Anterior cingulate cortex (tissue), 58 donors: ENCODE measurements at regions not wholly inside any gene's neighbourhood (a gene's known extent, or its start where the extent isn't known, plus 50 kb on each side); places are given as distances from the start of the nearest gene placed in this dataset.

ENCODE experiments used
- DNase-seq, 58 donors: peaks; one replicate each; lab custom pipeline; 2025; lab: John Stamatoyannopoulos, UW

DNA sequence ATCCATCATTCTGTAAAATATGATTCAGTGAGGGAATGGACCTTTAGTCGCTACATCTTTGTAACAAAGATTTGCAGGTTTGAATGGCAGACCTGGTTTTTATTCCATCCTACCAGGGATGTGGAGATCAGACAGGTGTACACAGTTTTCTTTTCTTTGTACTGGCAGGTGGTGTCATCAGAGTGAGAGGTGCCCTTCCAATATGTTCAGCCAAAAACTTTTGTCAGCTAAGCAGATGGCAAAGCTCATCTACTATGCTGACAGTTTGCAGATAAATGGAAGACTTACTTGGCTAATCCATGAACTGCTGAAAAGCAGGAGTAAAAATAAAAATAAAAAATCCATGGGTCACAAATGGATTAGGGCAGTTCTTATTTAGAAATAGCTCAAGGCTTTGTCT is 185.5 kb upstream of the DOK6 start:
- DNase-seq = no peak

DNA sequence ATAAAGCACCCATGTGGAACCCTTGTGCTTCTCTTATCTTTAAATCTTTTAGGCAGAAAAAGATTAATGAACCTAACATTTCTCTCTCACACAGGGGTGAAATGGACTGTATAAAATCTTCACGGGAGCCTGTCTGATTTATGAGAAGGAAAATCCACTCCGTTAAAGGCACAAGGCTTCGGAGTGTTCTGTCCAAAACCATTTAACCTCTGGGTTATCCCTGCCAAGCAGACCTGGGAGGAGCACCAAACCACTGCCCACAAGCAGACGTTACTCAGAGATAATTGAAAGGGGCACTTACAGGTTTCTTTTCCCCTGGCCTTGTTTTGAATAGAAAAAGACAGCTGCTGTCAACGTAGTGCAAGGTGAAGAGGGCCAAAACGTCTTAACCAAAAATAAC is 184.4 kb upstream of the DOK6 start:
- DNase-seq = no peak

DNA sequence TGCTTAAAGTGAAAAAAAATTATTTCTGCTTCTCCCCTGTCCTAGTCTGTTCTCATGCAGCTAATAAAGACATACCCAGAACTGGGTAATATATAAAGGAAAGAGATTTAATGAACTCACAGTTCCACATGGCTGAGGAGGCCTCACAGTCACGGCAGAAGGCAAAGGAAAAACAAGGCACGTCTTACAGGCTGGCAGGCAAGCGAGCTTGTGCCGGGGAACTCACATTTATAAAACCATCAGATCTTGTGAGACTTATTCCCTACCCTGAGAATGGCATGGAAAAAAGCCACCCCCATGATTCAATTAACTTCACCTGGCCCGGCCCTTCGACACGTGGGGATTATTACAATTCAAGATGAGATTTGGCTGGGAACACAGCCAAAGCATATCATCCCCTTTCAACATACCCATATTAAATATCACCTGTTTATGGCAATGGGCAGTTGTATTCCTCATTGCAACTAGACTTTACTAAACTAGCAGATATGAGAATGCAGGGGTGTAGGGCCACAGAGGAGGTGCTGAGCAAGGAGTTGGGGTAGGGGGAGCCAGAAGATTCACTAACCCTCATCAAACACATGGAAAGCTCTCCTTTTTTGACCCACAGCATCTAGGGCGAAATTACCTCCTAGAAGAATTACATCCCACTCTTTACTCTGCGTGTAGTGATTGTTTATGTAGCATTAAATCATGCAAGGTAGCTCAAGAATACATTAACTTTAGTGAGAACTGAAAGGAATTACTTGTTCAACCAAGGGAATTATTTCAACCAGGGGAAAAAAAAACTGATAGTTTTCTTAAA is 183.3 kb upstream of the DOK6 start:
- DNase-seq = no peak

DNA sequence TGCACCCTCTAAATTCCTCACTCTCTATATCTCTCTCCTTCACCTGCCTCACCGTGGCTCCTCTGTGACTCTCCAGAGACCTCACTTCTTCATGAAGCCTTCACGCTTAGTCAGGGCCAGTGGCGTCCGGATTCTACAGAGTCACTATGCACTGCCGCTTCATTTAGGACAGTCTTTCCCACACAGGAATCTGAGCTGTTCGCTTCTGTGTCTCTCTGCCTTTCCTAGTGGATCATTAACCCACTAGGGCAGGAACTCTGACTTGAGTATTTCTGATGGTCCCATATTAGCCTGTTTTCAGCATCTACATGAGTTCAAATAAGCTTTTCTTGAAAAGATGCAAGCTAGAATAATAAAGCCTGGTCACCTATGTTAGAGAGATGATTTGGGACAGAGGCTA is 180.2 kb upstream of the DOK6 start:
- DNase-seq = no peak

DNA sequence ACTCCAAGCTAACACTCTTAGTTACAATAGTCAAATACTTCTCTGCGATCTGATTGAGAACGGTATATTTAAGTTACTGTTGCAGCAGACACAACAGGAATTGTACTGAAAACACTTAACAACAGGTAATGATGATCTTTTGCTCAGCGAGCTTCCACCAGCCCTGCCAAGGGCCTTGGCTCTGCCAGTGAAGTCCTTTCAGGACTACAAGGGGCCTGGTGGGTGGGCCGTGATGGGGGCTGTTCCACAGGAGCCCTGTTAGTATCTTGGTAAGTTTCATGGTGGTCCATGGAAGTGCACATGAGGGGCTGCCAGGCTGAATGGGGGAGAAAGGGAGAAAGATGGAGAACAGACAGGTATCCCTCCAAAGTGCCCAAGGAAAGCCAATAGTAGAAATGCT is 178.6 kb upstream of the DOK6 start:
- no peak for DNase-seq

DNA sequence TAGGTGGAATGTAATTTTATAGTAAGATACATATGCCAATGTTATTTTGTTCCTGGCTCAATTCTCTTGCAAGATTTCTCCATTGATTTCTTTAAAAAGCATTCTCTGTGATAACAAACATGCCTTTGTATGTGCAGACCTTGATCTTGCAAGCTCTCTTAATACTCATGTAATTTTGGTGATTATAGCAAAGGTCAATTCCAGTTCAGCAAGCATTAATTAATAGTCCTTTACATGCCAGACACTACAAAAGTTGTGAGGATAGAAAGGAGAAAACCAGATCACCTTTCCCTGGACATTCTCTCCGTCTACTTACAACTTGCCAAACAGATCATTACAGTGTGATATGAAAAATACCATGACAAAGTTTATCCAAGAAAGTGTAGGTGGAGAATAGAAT is 173.7 kb upstream of the DOK6 start:
- no peak for DNase-seq

DNA sequence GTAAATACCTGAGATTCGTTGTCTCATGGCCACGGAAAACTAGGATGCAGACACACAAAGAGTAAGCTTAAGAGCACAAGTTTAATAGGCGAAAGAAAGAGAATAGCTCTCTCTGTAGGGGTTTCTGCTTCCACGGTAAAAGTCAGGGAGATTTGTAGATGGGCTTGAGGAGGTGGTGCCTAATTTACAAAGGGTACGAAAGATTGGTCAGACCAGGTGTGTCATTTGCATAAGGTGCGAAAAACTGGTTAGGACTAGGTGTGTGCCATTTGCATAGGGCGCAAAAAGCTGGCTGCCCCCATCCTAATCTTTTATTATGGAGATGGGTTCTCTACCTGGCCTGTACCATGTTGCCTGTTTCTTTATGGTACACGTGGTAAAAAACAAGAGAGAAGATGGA is 170.5 kb upstream of the DOK6 start:
- DNase-seq = no peak

DNA sequence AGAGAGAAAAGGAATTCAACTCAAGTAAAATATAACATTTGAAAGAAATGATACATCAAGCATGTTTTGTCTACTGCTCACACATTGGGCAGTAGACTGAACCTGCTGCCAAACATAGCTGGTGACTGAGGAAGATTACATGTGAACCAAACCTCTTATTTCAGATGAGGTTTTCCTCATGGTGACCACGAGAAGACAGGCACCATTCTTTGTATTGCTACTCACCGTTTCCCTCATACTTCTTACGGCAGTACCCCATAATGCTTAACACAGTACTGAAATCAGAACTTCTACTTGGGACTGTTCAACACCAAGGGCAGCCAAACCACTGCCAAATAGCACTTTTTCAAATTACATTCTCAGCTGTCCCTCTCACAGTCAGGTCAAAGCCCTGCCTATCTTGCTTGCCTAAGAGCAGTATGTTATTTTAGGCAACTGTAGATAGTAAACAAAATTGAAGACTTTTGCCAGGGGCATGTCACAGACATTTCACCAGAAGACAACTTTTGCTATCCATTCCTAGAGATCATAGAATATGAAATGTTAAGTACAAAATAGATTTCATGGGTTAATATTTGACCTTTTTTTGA is 167.1 kb upstream of the DOK6 start:
- DNase-seq = no peak

DNA sequence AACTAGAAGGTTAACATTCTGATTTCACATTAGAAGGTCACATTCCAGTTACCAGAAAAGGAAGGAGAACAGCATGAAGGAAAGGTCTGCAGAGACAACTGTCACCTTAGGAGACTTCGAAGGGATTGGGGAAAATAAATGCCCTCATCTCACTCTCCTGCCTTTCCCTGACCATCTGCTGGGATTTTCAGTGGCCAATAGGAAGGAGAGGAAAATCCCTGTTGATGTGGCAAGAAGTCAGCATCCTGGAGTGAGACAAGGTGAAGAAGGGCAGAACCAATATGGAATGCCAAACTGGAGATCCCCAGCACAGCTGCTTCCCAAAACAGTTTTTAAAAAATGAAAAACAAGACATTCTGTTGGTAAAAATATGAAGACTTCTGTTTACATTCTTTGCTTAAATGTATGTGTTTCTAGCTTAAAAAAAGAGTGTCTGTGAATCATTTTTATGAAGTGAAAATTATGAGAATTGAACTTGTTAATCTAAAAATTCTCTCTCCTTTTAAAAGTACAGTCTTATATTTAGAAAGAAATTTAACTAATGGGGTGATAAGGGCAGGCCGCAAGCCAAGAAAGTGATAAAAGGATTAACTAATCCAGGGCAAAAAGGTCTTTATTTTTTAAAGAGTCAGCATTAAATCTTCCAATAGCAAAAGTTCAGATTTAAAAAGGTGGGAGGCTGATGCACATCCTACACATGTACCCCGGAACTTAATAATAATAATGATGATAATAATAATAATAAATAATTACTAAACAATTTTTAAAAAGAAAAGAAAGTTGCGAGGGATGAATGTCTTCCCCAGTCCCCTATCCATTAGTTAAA is 160.6 kb upstream of the DOK6 start:
- no peak for DNase-seq

DNA sequence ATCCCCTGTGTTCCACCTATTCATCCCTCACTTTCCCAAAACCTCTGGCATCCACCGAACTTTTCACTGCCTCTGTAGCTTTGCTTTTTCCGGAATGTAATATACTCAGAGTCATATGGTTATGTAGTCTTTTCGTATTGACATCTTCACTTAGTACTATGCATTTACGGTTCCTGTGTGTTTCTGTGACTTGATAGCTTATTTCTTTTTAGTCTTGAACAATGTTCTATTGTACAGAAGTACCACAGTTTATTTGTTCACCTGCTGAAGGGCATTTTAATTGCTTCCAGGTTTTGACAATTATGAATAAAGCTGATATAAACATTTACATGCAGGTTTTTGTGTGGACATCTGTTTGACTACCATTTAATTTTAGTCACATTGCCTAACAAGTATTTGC is 154.7 kb upstream of the DOK6 start:
- DNase-seq = no peak

DNA sequence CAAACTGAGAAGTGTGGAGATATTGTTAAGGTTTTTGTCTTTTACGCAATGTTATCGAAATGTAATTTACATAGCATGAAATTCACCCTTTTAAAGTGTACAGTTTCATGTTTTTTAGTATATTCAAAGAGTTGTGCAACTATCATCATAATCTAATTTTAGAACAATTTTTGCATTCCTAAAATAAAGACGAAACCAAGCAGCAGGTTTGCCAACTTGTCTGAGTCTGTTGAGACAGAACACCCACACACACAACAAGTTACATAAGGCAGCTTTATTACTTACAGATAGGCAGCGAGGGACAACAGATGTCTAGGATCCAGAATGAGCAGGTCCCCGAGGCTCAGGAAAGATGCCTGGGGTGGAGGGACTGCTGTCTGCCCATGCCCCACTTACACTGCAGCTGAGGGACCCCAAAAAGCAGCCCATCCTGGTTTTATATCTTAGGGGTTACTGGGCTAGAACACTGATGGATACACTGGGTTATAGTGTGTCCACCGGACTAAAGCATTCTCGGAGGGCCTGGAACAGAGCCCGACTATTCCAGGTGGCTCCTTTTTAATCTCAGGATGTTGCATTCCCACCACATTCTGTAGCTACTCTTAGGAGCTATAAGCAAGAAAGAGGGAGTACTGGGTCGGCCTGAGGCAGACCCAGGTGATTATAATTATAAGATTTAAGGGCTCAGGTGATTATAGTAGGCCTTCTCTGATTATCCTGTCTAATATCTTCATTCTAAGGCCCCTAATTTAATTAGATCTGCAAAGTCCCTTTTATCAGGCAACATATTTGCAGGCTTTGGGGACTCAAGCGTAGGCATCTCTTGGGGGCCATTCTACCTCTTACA is 150.2 kb upstream of the DOK6 start:
- peak in 8 of 58 donors; percentile 1 to 14 (median 4) for DNase-seq

DNA sequence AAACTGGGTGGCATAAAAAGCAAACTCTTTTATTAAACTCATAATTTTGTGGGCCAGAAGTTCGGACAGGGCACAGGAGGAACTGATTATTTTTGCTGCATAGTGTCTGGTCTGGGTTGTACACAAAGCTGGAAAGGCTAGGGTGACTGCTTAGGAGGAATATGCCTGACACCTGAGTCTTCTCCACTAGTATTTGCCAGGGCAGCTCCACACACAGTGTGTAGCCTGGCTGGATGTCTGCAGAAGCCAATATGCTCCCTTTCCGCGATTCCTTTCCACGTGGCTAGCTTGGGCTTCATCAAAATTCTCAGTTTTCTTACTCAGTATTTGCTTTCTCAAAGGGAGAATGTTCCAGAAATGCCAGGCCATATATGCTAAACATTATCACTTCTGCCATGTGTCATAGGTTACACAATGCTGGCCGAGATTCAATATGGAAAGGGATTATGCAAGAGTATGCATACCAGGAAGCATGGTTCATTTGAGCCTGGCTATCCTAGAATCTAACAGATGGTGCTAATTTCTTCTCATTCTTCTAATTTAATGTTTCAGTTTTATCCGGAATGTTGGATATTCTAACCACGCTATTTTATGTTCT is 142.7 kb upstream of the DOK6 start:
- no peak for DNase-seq

DNA sequence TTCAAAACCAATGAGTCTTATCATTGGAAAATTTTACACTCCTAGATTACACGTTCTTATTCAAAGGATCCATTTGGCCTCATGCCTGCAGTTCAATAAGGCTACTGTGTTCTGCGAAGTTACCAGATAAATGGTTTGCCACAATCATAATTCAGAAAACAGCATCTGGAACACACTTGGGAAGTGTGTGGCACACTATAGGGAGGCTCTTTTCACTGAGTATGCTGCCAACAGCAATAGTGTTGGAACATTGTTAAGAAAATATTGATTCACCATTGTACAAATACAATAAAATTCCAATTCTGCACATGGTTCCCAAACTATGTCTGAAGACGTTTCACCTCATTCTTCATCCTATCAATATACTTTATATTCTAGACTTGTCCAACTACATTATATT is 141.4 kb upstream of the DOK6 start:
- no peak for DNase-seq

DNA sequence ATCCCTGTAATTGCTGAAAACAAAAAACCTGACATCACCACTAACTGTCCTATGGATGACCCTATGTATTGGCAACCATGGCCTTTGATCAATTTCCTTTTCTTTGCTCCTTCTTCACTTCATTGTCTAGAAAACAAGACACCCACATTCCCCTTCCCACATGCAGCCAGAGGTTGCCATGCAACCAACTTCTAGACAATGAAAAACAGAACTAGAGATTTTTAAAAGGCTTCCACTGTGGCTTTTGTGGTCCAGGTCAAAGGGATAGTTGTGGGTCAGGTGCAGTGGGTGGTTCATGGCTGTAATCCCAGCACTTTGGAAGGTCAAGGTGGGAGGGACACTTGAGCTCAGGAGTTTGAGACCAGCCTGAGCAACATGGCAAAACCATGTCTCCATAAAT is 139.3 kb upstream of the DOK6 start:
- no peak for DNase-seq

DNA sequence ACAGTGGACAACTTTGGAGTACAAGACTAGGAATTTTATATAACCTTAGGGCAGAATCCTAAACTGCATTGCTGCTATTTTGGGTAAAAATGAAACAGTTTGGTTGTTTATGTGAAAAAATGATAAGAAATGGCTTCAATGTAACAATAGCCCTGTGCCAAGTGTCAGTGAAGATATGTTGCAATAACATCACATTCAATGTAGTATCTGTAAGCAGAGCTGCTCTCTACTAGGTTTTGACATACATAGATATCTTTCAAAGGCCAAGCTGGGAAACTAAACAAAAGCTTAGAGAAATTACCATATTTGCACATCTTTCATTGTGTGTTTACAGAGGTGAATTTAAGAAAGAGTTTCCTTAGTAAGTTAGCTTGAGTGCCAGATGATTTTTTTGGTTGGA is 135.0 kb upstream of the DOK6 start:
- no peak for DNase-seq

DNA sequence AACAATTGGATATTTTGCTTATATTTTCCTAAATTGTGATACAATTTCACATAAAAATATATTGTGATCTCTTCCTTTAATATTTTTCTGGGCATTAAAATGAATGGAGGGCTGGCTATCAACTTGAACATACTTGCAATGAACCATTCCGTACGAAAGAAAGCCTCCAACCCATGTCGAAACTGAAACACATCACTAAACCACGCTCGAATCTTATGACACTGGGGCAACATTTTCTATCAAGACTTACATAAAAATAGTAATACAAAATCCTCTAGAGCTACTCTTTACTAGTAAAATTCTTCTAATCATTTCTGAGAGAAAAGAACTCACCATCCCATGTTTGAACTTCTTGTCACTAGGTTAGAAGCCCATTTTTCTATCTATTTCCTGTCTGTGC is 132.8 kb upstream of the DOK6 start:
- no peak for DNase-seq

DNA sequence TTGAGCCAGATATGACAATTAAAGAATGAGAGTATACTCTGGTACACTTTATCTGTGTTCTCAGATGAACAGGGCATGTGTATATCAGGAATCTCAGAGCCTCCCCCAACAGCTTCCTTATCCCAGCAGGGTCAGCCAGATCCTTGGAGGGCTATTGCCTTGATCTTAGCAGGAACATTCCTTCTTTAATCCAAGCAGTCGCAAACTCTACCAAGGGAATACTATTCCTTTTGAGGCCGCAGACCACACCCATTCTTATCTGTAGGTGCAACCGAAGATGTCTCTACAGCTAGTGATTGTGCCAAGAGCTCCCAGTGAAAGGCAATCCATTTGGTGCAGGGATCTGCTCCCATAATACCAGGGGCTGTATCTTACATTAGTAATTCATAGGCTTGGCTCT is 118.3 kb upstream of the DOK6 start:
- DNase-seq = no peak

DNA sequence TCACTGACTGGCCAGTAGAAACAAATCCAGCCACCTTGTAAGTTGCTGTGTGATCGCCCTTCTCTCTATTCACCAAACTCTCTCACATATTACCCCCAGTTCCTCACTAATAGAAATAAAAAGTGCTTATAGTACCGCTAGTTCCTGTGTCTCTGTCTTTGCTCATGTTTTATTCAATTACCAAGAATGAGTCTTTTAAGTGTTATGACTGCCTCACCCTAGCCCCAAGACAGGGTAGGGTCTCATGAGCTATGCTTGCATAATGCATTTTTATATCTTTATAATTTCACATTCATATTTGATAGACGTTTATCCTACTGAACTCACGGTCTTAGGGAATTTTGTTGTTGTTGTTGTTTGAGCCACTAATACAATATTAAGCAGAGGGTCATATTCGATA is 109.6 kb upstream of the DOK6 start:
- no peak for DNase-seq

DNA sequence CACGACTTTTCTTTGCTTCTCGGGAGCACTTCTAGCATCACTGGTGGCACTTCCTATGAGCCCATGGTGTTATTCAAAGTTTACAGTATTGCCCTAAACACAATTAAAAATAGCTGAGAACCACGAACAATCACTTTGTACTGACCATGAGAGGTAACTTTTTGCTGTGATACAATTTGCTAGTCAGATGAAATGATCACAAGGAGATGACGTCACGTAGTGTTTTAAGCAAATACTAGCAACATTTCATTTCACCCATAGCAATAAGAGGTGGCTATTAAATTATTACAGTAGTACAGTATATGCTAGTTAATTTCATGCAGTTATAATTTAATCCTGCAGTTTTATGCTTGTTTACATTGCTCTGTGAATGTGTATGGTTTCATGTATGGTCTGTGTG is 108.9 kb upstream of the DOK6 start:
- no peak for DNase-seq

DNA sequence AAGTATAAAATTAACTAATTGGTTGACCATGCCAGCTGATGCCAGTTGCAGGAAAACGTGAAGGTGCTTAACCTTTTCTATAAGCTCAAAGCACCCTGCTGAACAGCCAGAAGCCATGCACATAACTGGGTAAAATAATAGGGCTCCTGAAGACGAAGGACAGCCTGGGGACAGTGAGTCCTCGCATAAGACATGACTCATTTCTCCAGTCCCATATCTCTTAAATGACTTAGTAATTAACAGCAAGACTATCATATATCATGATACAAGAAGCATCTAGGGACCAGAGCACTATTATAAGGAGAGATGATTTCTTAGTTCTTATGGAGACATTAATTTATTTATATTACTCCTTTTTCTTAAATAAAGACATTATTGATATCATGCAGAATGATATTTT is 100.5 kb upstream of the DOK6 start:
- no peak for DNase-seq
